NCI-H1694 treated with DMSO at 0.1 percent for 48 hours (cell line): ENCODE measurements at regions not wholly inside any gene's neighbourhood (a gene's known extent, or its start where the extent isn't known, plus 50 kb on each side); places are given as distances from the start of the nearest gene placed in this dataset.

Experiments
- DNase-seq: peaks from one replicate; lab custom pipeline; 2025; lab: John Stamatoyannopoulos, UW

DNA sequence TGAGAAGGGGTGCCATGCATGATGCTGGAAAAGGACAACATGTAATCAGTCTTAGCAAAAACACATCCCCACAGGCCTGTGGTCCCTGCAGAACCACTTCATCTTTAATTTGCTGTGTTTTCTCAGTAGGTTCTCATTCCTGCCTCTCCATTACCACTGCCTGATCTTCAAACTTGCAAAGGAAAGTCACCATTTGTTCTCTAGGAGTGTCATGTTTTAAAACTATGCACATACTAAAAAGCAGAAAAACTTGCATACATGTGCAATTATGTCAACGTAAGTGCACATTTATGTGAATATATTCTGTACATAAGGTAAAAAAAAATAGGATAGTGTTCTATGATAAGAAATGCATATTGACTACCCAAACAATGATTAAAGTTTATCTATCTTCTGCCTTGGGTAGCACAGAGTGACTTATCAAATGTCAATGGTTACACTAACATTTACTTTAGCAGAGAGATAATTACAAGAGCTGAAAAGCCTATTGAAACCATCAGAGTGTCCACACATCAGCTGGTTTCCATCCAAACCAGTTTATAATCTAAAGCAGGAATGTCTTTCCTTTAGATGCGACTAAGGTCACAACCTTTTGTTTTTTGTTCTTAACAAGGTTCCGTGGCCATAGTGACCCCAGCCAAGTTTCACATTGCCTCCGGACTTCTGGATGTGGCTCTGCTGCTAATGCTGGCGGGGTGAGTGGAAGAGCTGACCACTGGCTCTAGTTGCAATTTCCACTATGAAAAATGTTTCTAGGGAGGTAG, 58.7 kb upstream of the RMDN2 start:
- DNase-seq = no peak

DNA sequence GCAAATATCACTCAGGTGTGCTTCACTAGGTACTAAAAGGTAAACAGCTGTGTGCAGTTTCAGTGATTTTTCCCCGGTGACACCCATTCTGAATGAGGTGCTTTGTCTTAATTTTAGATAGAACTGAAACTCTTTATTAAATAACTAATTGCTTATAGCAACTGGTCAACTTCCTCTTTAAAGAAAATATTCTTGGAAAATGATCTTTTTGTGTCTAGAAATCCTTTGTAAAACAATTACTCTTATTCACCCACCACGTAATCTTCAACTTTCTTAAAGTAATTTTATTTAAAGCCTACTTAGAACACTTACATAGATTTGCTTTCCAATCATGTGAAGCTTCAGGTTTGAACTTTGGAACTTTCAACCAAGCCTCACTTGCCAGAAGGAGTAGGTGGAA, 57.9 kb upstream of the RMDN2 start:
- DNase-seq = no peak

DNA sequence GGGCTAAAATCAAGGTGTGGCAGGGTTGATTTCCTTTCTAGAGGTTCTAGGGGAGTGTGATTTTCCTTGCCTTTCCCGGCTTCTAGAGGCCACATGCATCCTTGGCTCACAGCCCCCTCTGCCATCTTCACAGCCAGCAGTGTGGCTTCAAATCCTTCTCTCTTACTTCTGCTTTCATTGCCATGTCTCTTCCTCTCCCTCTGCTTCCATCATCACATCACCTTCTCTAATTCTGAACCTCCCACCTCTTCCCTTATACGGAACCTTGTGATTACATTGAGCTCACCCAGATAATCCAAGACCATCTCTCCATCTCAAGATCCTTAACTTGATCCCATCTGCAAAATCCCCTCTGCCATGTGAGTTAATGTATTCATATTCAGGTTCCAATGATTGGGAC, 56.2 kb upstream of the RMDN2 start:
- no peak for DNase-seq

DNA sequence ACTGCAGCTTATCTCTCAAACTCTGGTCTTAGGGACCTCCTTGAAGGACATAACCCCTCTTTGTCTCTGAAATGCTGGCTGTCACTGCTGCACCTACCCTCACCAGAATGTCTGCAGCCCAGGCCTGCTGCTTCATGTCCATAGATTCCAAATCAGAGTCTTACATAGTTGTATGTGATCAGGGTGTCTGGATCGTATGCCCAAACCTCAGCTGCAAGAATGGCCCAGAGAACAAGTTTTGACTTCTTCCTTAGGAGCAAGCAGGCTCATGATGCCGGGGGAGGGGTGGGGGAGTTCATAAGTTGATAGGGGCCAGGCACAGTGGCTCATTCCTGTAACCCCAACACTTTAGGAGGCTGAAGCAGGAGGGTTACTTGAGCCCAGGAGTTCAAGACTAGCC, 55.8 kb upstream of the RMDN2 start:
- DNase-seq = no peak

DNA sequence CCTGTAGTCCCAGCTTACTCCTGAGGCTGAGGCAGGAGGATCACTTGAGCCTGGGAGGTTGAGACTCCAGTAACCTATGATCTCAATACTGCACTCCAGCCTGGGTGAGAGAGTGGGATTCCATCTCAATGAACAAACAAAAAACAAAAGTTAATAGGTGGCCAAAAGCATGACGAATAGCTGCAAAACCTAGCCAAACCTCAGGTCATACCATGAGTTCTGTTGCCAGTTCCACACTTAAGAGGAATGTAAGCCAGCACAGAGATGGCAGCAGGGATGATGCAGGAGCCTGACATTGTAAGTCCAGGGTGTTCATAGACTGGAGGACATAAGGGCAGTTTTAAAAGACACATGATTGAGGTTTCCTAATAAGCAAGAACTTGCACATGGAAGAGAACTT, 55.3 kb upstream of the RMDN2 start:
- DNase-seq = no peak

GRCh38 chr2:37870829-37871228, 54.3 kb upstream of the RMDN2 start:
- DNase-seq = no peak

GRCh38 chr2:37871456-37872191, 53.5 kb upstream of the RMDN2 start:
- DNase-seq = no peak

DNA sequence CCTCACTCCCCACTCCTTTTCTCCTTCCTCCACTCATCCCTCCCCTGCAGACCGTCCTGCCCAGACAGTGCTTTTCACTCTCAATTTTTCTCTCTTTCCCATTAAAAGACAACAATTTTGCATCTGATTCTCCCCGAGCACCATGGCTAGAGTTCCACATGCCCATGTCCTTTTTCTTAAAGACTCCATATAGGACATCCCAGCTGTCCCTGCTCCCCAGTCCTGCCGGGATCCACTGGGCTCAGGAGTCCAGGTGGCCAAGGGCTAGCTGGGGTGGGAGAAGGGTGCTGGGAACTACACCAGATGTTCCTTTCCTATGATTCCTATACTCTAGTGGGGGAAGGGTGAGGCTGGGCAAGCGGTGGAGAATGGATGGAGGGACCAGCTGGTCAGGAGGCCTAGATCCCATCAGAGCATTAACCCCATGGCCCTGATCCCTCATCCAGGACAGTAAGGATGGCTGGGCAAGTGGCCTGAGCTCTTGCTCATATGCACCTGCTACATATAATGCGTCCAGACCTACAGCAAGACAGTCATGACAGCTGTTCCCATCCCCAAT, 52.8 kb upstream of the RMDN2 start:
- DNase-seq = no peak

- DNase-seq = no peak
Measured at GRCh38 chr2:37873229-37873628, 51.9 kb upstream of the RMDN2 start.

- no peak for DNase-seq
Measured at GRCh38 chr2:37873749-37874330, 51.2 kb upstream of the RMDN2 start.

GRCh38 chr2:37874470-37874869, 50.6 kb upstream of the RMDN2 start:
- no peak for DNase-seq
